PC-9 (cell line): ENCODE measurements at regions not wholly inside any gene's neighbourhood (a gene's known extent, or its start where the extent isn't known, plus 50 kb on each side); places are given as distances from the start of the nearest gene placed in this dataset.

Experiments
- BruUV-seq: library from RNA; stranded (reverse); fragments of 400-500 nt; replicated peaks from 2 replicates; lab custom pipeline; 2021; lab: Mats Ljungman, UMichigan
- CTCF ChIA-PET: fragments of 300-600 bp; sonication (Branson Sonifier 250); formaldehyde crosslinking; loops from one replicate; lab custom pipeline; 2022; ENCODE audit warnings: antibody characterized with exemption; lab: Charles Lee
- POLR2A ChIA-PET: fragments of 300-600 bp; sonication (Branson Sonifier 250); formaldehyde crosslinking; loops from one replicate; lab custom pipeline; 2022; ENCODE audit warnings: antibody characterized with exemption; ENCODE audit not compliant: unreplicated experiment; lab: Charles Lee
- DNase-seq, 2 experiments: peaks; one replicate each; pipeline versions ENCODE4 v3.0.0 to v3.0.0-alpha.2; 2015 to 2022; ENCODE audit warnings: mixed read lengths in 1 of 2
- H2AFZ ChIP-seq: fragments of 200-600 bp; sonication (generic); 2 replicates; pipeline ENCODE4 v1.8.1; 2017; ENCODE audit warnings: antibody characterized with exemption
- H3F3A ChIP-seq: fragments of 200-600 bp; sonication (generic); 2 replicates; pipeline ENCODE4 v1.8.1; 2017; ENCODE audit warnings: antibody characterized with exemption, mild to moderate bottlenecking, low read depth; ENCODE audit not compliant: insufficient read depth
- H3K27ac ChIP-seq: fragments of 200-600 bp; sonication (generic); 2 replicates; pipeline ENCODE4 v1.6.1; 2016; ENCODE audit warnings: mixed run types
- H3K27me3 ChIP-seq: fragments of 200-600 bp; sonication (generic); 2 replicates; pipeline ENCODE4 v1.6.1; 2016; ENCODE audit warnings: low read depth, mixed run types; ENCODE audit not compliant: insufficient read depth
- H3K36me3 ChIP-seq: fragments of 200-600 bp; sonication (generic); 2 replicates; pipeline ENCODE4 v1.6.1; 2016; ENCODE audit warnings: low read depth, mixed run types
- H3K4me1 ChIP-seq: fragments of 200-600 bp; sonication (generic); replicated peaks from 2 replicates; pipeline ENCODE4 v1.6.1; 2016; ENCODE audit warnings: mixed run types; ENCODE audit not compliant: insufficient read depth
- H3K4me2 ChIP-seq: fragments of 200-600 bp; sonication (generic); 2 replicates; pipeline ENCODE4 v1.6.1; 2017; ENCODE audit warnings: mixed run types
- H3K4me3 ChIP-seq: fragments of 200-600 bp; sonication (generic); 2 replicates; pipeline ENCODE4 v1.6.1; 2016; ENCODE audit warnings: mixed run types
- H3K79me2 ChIP-seq: fragments of 200-600 bp; sonication (generic); 2 replicates; pipeline ENCODE4 v1.6.1; 2017; ENCODE audit warnings: low read depth, mixed run types
- H3K9me2 ChIP-seq: fragments of 200-600 bp; sonication (generic); 2 replicates; pipeline ENCODE4 v1.8.1; 2017; ENCODE audit warnings: mild to moderate bottlenecking; ENCODE audit not compliant: insufficient read depth
- H3K9me3 ChIP-seq: fragments of 200-600 bp; sonication (generic); 2 replicates; pipeline ENCODE4 v1.8.1; 2016; ENCODE audit warnings: low read depth; ENCODE audit not compliant: insufficient read depth
- H4K20me1 ChIP-seq: fragments of 200-600 bp; sonication (generic); 2 replicates; pipeline ENCODE4 v1.8.1; 2017; ENCODE audit not compliant: insufficient read depth
- EZH2 ChIP-seq: fragments of 200-600 bp; sonication (generic); IDR thresholded peaks from 2 replicates; pipeline ENCODE4 v1.8.0; 2017; ENCODE audit warnings: antibody characterized with exemption, low read depth
- intact Hi-C: fragments of 100-400 bp; cut with micrococcal nuclease; formaldehyde crosslinking; loops from one replicate; pipeline ENCODE4 v1.10.0; 2022; ENCODE audit not compliant: unreplicated experiment
- TF ChIP-seq, protein P1 (sequence below): fragments of 200-600 bp; sonication (generic); conservative IDR thresholded peaks from 2 replicates; pipeline ENCODE4 v1.6.1; 2017; ENCODE audit warnings: mixed run types, antibody characterized with exemption, mild to moderate bottlenecking, moderate library complexity

DNA sequence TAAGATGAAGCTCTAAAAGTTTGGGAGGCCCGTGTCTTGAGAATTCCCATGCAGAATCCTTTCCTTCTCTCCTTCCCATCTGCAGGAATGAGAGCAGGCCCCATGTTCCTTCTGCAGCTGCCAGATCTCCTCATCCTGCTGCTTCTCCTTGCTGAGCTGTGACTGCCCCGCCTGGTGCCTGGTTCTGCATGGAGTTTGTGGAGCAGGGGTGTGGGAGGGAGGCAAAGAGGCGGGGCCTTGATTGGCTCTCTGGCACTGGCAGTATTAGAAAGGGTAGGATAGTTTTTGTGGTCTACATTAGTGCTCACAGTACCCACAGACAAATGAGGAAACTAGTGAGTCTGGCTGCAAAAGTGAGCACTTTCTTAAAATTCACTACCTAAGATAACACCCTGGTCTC lies 91.1 kb upstream of the CLPB start:
- no peak for TF ChIP-seq EZH2
- TF ChIP-seq, protein P1, sequence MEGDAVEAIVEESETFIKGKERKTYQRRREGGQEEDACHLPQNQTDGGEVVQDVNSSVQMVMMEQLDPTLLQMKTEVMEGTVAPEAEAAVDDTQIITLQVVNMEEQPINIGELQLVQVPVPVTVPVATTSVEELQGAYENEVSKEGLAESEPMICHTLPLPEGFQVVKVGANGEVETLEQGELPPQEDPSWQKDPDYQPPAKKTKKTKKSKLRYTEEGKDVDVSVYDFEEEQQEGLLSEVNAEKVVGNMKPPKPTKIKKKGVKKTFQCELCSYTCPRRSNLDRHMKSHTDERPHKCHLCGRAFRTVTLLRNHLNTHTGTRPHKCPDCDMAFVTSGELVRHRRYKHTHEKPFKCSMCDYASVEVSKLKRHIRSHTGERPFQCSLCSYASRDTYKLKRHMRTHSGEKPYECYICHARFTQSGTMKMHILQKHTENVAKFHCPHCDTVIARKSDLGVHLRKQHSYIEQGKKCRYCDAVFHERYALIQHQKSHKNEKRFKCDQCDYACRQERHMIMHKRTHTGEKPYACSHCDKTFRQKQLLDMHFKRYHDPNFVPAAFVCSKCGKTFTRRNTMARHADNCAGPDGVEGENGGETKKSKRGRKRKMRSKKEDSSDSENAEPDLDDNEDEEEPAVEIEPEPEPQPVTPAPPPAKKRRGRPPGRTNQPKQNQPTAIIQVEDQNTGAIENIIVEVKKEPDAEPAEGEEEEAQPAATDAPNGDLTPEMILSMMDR: no peak
- Histone ChIP-seq H3K9me2 (no peaks in the 10 kb centered on the region), H3K27me3 (no peaks in the 10 kb centered on the region), H3F3A (no peaks in the 10 kb centered on the region), H3K4me3 (no peak overlapping the region), H3K27ac (no peak overlapping the region), H3K4me2 (no peak overlapping the region), H3K4me1 (no peaks in the 10 kb centered on the region), H2AFZ (no peak overlapping the region), H3K9me3 (no peaks in the 10 kb centered on the region), H3K36me3 (no peaks in the 10 kb centered on the region), H3K79me2 (no peaks in the 10 kb centered on the region), H4K20me1 (no peaks in the 10 kb centered on the region)
- BruUV-seq: no TSS peak
- ChIA-PET CTCF (no interaction called here), POLR2A (no interaction called here)
- intact Hi-C loops: no loop called here
- DNase-seq: peak in 1 of 2 experiments; percentile 2

DNA sequence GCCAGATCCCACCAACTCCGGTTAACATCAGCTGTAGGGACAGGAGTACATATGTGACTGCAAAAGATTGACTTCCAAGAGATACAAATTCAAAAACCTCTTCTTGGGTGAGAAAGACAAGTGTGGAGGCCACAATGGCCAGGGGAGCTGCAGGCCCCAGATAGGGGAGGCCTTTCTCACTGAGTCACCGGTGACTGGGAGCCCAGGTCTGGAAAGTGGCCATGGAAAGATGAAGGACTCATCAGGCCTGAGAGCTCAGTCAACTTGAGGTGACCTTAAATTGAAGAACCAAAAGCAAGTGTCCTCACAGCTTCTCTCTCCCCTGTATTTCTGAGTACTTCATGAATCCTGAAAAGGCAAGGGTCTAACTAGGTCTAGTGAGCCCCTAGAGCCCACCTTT lies 90.4 kb upstream of the CLPB start:
- no peaks in the 10 kb centered on the region for H3K36me3 ChIP-seq
- no peak overlapping the region for H3K4me2 ChIP-seq
- TF ChIP-seq EZH2: no peak
- TF ChIP-seq, protein P1: no peak
- H3K4me3 ChIP-seq: no peak overlapping the region
- H3K79me2 ChIP-seq: no peaks in the 10 kb centered on the region
- H3K9me3 ChIP-seq: no peaks in the 10 kb centered on the region
- CTCF ChIA-PET: no interaction called here
- H3F3A ChIP-seq: no peaks in the 10 kb centered on the region
- POLR2A ChIA-PET: no interaction called here
- H4K20me1 ChIP-seq: no peaks in the 10 kb centered on the region
- no peaks in the 10 kb centered on the region for H3K27me3 ChIP-seq
- no TSS peak for BruUV-seq
- no peak overlapping the region for H3K27ac ChIP-seq
- DNase-seq: peak in 1 of 2 experiments; percentile 25
- no peaks in the 10 kb centered on the region for H3K9me2 ChIP-seq
- no peaks in the 10 kb centered on the region for H3K4me1 ChIP-seq
- H2AFZ ChIP-seq: no peak overlapping the region
- intact Hi-C loops: no loop called here

DNA sequence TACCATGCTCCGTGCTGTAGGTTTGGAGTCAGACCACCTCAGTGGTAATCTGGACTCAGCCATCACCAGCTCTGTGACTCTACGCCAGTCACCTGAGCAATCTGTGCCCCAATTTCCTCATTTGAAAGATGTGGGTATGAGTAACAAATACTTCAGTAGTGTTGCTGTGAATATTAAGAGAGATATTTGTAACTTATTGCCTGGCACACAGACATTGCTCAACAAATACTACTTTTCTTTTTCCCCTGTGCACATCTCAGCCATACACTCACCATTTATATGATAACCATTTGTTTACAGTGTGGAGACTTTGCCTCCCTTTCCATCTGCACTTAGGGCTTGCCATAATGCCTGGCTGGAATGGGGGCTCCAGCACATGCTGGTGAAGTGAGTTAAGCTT lies 89.7 kb upstream of the CLPB start:
- BruUV-seq: no TSS peak
- intact Hi-C loops: no loop called here
- H3K4me3 ChIP-seq: no peak overlapping the region

More for the DNA sequence above, 89.7 kb upstream of the CLPB start:
- Histone ChIP-seq H3K27me3 (no peaks in the 10 kb centered on the region), H4K20me1 (no peaks in the 10 kb centered on the region), H3K9me2 (no peaks in the 10 kb centered on the region), H3K9me3 (no peaks in the 10 kb centered on the region), H3K79me2 (no peaks in the 10 kb centered on the region), H3K36me3 (no peaks in the 10 kb centered on the region), H3F3A (no peaks in the 10 kb centered on the region), H2AFZ (no peak overlapping the region), H3K27ac (no peak overlapping the region), H3K4me1 (no peaks in the 10 kb centered on the region), H3K4me2 (no peak overlapping the region)
- CTCF ChIA-PET: no interaction called here
- TF ChIP-seq EZH2: no peak
- TF ChIP-seq, protein P1: no peak
- peak in 1 of 2 experiments; percentile 30 for DNase-seq
- POLR2A ChIA-PET: no interaction called here
